SK-N-MC (cell line): ENCODE measurements at regions not wholly inside any gene's neighbourhood (a gene's known extent, or its start where the extent isn't known, plus 50 kb on each side); places are given as distances from the start of the nearest gene placed in this dataset.

Experiments used
- DNase-seq: peaks from one replicate; pipeline ENCODE4 v3.0.0-alpha.2; 2011; ENCODE audit warnings: low read depth, low spot score
- H3K27ac ChIP-seq: fragments of 200-600 bp; sonication (generic); 2 replicates; pipeline ENCODE4 v1.5.1; 2016; ENCODE audit warnings: mixed run types
- H3K36me3 ChIP-seq: fragments of 200-600 bp; sonication (generic); 2 replicates; pipeline ENCODE4 v1.6.1; 2017; ENCODE audit warnings: antibody characterized with exemption, low read length, mixed read lengths; ENCODE audit not compliant: insufficient read depth
- H3K4me3 ChIP-seq: fragments of 200-600 bp; sonication (generic); 2 replicates; pipeline ENCODE4 v1.5.1; 2016
- H3K9ac ChIP-seq: fragments of 200-600 bp; sonication (generic); 2 replicates; pipeline ENCODE4 v1.8.0; 2017; ENCODE audit warnings: mixed run types, mixed read lengths; ENCODE audit not compliant: insufficient read length
- H3K9me3 ChIP-seq: fragments of 200-600 bp; sonication (generic); 2 replicates; pipeline ENCODE4 v1.6.1; 2017; ENCODE audit warnings: low read depth, mild to moderate bottlenecking, antibody characterized with exemption, low read length, moderate library complexity, mixed read lengths
- EZH2 ChIP-seq: fragments of 200-600 bp; sonication (generic); IDR thresholded peaks from one replicate; pipeline ENCODE4 v1.6.1; 2017; ENCODE audit warnings: antibody characterized with exemption
- FOXP2 ChIP-seq: optimal IDR thresholded peaks from 2 replicates; pipeline ENCODE3; 2011; ENCODE audit warnings: mild to moderate bottlenecking, moderate library complexity; ENCODE audit not compliant: insufficient read depth; ENCODE audit errors: extremely low read length, control extremely low read depth
- POLR2AphosphoS5 ChIP-seq: IDR thresholded peaks from 2 replicates; pipeline ENCODE4 v1.6.1; 2012; ENCODE audit warnings: mild to moderate bottlenecking, low read depth, low read length, borderline replicate concordance

- DNase-seq = no peak
- Histone ChIP-seq H3K36me3 (no peaks in the 10 kb centered on the region), H3K4me3 (no peak overlapping the region), H3K9me3 (no peaks in the 10 kb centered on the region), H3K9ac (no peak overlapping the region), H3K27ac (no peak overlapping the region)
- no peak for TF ChIP-seq FOXP2
- TF ChIP-seq EZH2 = no peak
- TF ChIP-seq POLR2AphosphoS5 = no peak
These were observed 164.2 kb downstream of the DLEU7 start for GRCh38 chr13:50679321-50679720.

GRCh38 chr13:50682002-50682401 lies 161.5 kb downstream of the DLEU7 start:
- no peak overlapping the region for H3K9ac ChIP-seq
- no peak overlapping the region for H3K4me3 ChIP-seq
- H3K36me3 ChIP-seq = no peaks in the 10 kb centered on the region
- no peak for TF ChIP-seq POLR2AphosphoS5
- no peak for TF ChIP-seq EZH2
- no peak for TF ChIP-seq FOXP2
- no peaks in the 10 kb centered on the region for H3K9me3 ChIP-seq
- no peak for DNase-seq
- H3K27ac ChIP-seq = no peak overlapping the region

- no peak for TF ChIP-seq FOXP2
- TF ChIP-seq POLR2AphosphoS5 = no peak
- TF ChIP-seq EZH2 = no peak
- Histone ChIP-seq H3K27ac (no peak overlapping the region), H3K9me3 (no peaks in the 10 kb centered on the region), H3K4me3 (no peak overlapping the region), H3K9ac (no peak overlapping the region), H3K36me3 (no peaks in the 10 kb centered on the region)
- no peak for DNase-seq
These were observed 160.5 kb downstream of the DLEU7 start for GRCh38 chr13:50682966-50683365.

GRCh38 chr13:50684366-50684765 lies 159.1 kb downstream of the DLEU7 start:
- Histone ChIP-seq H3K4me3 (no peak overlapping the region), H3K27ac (no peak overlapping the region), H3K9ac (no peak overlapping the region), H3K9me3 (no peaks in the 10 kb centered on the region), H3K36me3 (no peaks in the 10 kb centered on the region)
- TF ChIP-seq FOXP2 (no peak), EZH2 (no peak), POLR2AphosphoS5 (no peak)
- DNase-seq = no peak

GRCh38 chr13:50685491-50685890 lies 158.0 kb downstream of the DLEU7 start:
- Histone ChIP-seq H3K27ac (peak overlapping the region; percentile 15; the same call in 1 of the 2 replicates), H3K4me3 (peak overlapping the region; percentile 34), H3K9ac (peak overlapping the region; percentile 45), H3K9me3 (no peaks in the 10 kb centered on the region), H3K36me3 (no peaks in the 10 kb centered on the region)
- no peak for DNase-seq
- TF ChIP-seq POLR2AphosphoS5 = no peak
- TF ChIP-seq FOXP2 = no peak
- TF ChIP-seq EZH2 = no peak

- peak overlapping the region; percentile 34 for H3K4me3 ChIP-seq
- H3K36me3 ChIP-seq = no peaks in the 10 kb centered on the region
- DNase-seq = no peak
- peak overlapping the region; percentile 15 for H3K27ac ChIP-seq
- H3K9me3 ChIP-seq = no peaks in the 10 kb centered on the region
- TF ChIP-seq POLR2AphosphoS5 (no peak), FOXP2 (no peak), EZH2 (no peak)
- peak overlapping the region; percentile 45 for H3K9ac ChIP-seq
These were observed 157.5 kb downstream of the DLEU7 start for GRCh38 chr13:50685956-50686355.

- no peak for DNase-seq
- TF ChIP-seq POLR2AphosphoS5 (no peak), EZH2 (no peak), FOXP2 (no peak)
These were observed 156.9 kb downstream of the DLEU7 start for GRCh38 chr13:50686551-50686950.

GRCh38 chr13:50687545-50687944 lies 155.9 kb downstream of the DLEU7 start:
- H3K9me3 ChIP-seq = no peaks in the 10 kb centered on the region
- no peak overlapping the region for H3K27ac ChIP-seq
- no peak overlapping the region for H3K4me3 ChIP-seq
- TF ChIP-seq EZH2 = no peak
- H3K9ac ChIP-seq = no peak overlapping the region
- DNase-seq = no peak
- H3K36me3 ChIP-seq = no peaks in the 10 kb centered on the region

More at GRCh38 chr13:50686551-50686950, 156.9 kb downstream of the DLEU7 start:
- Histone ChIP-seq H3K9me3 (no peaks in the 10 kb centered on the region), H3K27ac (no peak overlapping the region), H3K36me3 (no peaks in the 10 kb centered on the region), H3K9ac (no peak overlapping the region), H3K4me3 (no peak overlapping the region)

- Histone ChIP-seq H3K27ac (no peak overlapping the region), H3K4me3 (no peak overlapping the region), H3K9me3 (no peaks in the 10 kb centered on the region), H3K9ac (no peak overlapping the region), H3K36me3 (no peaks in the 10 kb centered on the region)
- TF ChIP-seq FOXP2 = no peak
- TF ChIP-seq POLR2AphosphoS5 = no peak
- no peak for TF ChIP-seq EZH2
- no peak for DNase-seq
These were observed 153.5 kb downstream of the DLEU7 start for GRCh38 chr13:50690006-50690405.
